Suprapubic skin (tissue), 4 donors: ENCODE measurements at regions not wholly inside any gene's neighbourhood (a gene's known extent, or its start where the extent isn't known, plus 50 kb on each side); places are given as distances from the start of the nearest gene placed in this dataset.
A peak's percentile ranks its signal among the peaks of the same experiment; 100 is the strongest.

Experiments used
- DNase-seq, 2 donors: peaks; one replicate each; pipeline ENCODE4 v3.0.0-alpha.2; 2019; ENCODE audit warnings: low spot score in 2 of 2
- H3K27ac ChIP-seq: fragments of 200-600 bp; sonication (generic); one replicate; pipeline ENCODE4 v1.5.1; 2019
- H3K27me3 ChIP-seq: fragments of 200-600 bp; sonication (generic); one replicate; pipeline ENCODE4 v1.5.1; 2019
- H3K36me3 ChIP-seq: fragments of 200-600 bp; sonication (generic); one replicate; pipeline ENCODE4 v1.5.1; 2019
- H3K4me1 ChIP-seq: fragments of 200-600 bp; sonication (generic); one replicate; pipeline ENCODE4 v1.5.1; 2019
- H3K4me3 ChIP-seq: fragments of 200-600 bp; sonication (generic); one replicate; pipeline ENCODE4 v1.5.1; 2019; ENCODE audit warnings: mild to moderate bottlenecking
- H3K9me3 ChIP-seq: fragments of 200-600 bp; sonication (generic); one replicate; pipeline ENCODE4 v1.5.1; 2019
- EP300 ChIP-seq: sonication (generic); formaldehyde crosslinking; IDR thresholded peaks from one replicate; pipeline ENCODE4 v1.6.1; 2017; ENCODE audit warnings: antibody characterized with exemption
- POLR2A ChIP-seq, 2 donors: fragments of 450-650 bp; IDR thresholded peaks; one replicate each; pipeline ENCODE4 v1.6.1; 2017; ENCODE audit warnings: antibody characterized with exemption in 2 of 2, mild to moderate bottlenecking in 2 of 2, moderate library complexity in 2 of 2
- POLR2AphosphoS5 ChIP-seq, 3 donors: sonication (generic); formaldehyde crosslinking; IDR thresholded peaks; one replicate each; pipeline ENCODE4 v1.6.1; 2017; ENCODE audit warnings: antibody characterized with exemption in 3 of 3
- WGBS: methylation state at CpG from one replicate; pipeline ENCODE4 v1.1.5; 2018; 5-methylcytosine and 5-hydroxymethylcytosine counted together
- TF ChIP-seq, protein P1 (sequence below), 2 donors: fragments of 200-600 bp in 1 of 2; fragments of 450-650 bp in 1 of 2; sonication (generic) in 1 of 2; IDR thresholded peaks; one replicate each; pipeline ENCODE4 v1.5.1; 2016 to 2019; ENCODE audit warnings: antibody characterized with exemption in 2 of 2, mild to moderate bottlenecking in 1 of 2, moderate library complexity in 1 of 2

DNA sequence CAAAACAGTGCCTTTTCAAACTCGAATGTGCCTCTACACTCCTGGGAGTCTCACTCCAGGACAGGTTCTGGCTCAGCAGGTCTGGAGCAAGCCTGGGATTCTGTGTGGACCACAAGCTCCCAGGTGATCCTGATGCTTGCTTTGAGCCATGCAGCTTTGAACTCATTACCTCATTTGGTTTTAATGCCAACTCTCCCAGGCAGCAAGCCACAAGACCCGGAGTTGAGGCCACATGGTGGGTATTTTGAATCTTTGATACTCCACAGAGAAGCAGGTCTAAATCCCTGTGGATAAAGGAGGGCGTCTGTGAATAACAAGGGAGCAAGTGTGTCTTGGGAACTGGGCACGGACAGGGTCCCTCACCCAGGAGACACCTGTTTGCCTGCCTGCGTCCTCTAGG lies 205.4 kb upstream of the CST7 start:
- H3K36me3 ChIP-seq, result no peaks in the 10 kb centered on the region
- no peak for DNase-seq
- TF ChIP-seq, protein P1, sequence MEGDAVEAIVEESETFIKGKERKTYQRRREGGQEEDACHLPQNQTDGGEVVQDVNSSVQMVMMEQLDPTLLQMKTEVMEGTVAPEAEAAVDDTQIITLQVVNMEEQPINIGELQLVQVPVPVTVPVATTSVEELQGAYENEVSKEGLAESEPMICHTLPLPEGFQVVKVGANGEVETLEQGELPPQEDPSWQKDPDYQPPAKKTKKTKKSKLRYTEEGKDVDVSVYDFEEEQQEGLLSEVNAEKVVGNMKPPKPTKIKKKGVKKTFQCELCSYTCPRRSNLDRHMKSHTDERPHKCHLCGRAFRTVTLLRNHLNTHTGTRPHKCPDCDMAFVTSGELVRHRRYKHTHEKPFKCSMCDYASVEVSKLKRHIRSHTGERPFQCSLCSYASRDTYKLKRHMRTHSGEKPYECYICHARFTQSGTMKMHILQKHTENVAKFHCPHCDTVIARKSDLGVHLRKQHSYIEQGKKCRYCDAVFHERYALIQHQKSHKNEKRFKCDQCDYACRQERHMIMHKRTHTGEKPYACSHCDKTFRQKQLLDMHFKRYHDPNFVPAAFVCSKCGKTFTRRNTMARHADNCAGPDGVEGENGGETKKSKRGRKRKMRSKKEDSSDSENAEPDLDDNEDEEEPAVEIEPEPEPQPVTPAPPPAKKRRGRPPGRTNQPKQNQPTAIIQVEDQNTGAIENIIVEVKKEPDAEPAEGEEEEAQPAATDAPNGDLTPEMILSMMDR (IDR thresholded peaks at IDR 0.05), result no peak
- TF ChIP-seq POLR2AphosphoS5 (IDR thresholded peaks at IDR 0.05) (no peak), POLR2A (IDR thresholded peaks at IDR 0.05) (no peak), EP300 (no peak)
- H3K4me1 ChIP-seq, result peaks cover 7% of the 10 kb centered on the region
- H3K9me3 ChIP-seq, result no peaks in the 10 kb centered on the region
- H3K27ac ChIP-seq, result no peak overlapping the region
- peaks cover 5% of the 10 kb centered on the region for H3K27me3 ChIP-seq
- WGBS, result 53% methylated on average over 5 of the region's 5 CpGs
- H3K4me3 ChIP-seq, result no peak overlapping the region

DNA sequence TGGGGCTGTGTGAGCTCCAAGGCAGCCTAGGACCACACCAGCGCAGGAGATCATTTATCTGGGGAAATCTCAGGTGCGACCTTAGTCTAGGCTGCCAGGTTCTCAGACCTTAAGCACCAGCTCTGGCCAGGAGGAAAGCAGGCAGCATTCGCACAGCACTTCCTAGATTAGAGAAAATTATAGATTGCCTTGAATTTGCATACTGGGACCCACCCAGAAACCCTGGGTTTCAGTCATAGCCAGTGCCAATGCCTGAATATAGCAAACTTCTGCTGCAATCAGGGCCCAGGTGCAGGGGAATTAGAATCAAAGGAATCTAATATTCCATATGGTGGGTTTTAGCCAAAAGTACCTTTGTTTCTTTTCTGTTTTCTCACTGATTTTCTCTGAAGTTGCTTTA lies 204.3 kb upstream of the CST7 start:
- peaks cover 5% of the 10 kb centered on the region for H3K27me3 ChIP-seq
- no peaks in the 10 kb centered on the region for H3K9me3 ChIP-seq
- WGBS, result 89% methylated on average over 3 of the region's 3 CpGs
- TF ChIP-seq, protein P1 (IDR thresholded peaks at IDR 0.05), result no peak
- TF ChIP-seq POLR2A (IDR thresholded peaks at IDR 0.05), result no peak
- no peak for TF ChIP-seq EP300
- no peak for TF ChIP-seq POLR2AphosphoS5 (IDR thresholded peaks at IDR 0.05)
- H3K4me3 ChIP-seq, result no peak overlapping the region
- no peak for DNase-seq
- H3K36me3 ChIP-seq, result no peaks in the 10 kb centered on the region
- peaks cover 7% of the 10 kb centered on the region for H3K4me1 ChIP-seq
- H3K27ac ChIP-seq, result no peak overlapping the region

DNA sequence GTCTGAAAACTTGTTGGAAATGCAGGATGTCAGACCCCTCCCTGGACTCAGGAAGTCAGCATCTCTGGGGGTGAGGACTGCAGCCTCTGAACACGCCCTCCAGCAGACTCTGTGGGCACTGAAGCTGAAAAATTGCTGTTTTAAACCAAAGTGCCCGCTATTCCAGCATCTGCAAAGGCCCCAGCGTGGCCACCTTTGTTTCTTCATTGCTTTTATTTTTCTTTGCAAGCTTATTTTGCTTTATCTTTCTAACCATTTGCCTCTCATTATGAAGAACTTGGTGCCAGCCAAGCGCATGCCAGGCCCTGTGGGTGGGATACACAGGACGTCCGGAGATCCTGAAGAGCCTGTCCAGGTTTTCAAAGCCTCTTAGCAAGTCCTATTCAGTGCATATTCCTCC lies 203.9 kb upstream of the CST7 start:
- Histone ChIP-seq H3K4me1 (peaks cover 7% of the 10 kb centered on the region), H3K27ac (no peak overlapping the region), H3K36me3 (no peaks in the 10 kb centered on the region), H3K4me3 (no peak overlapping the region), H3K27me3 (peaks cover 5% of the 10 kb centered on the region), H3K9me3 (no peaks in the 10 kb centered on the region)
- no peak for DNase-seq
- WGBS, result 83% methylated on average over 6 of the region's 6 CpGs
- TF ChIP-seq EP300 (no peak), POLR2AphosphoS5 (IDR thresholded peaks at IDR 0.05) (no peak), POLR2A (IDR thresholded peaks at IDR 0.05) (no peak)
- TF ChIP-seq, protein P1 (IDR thresholded peaks at IDR 0.05), result no peak

DNA sequence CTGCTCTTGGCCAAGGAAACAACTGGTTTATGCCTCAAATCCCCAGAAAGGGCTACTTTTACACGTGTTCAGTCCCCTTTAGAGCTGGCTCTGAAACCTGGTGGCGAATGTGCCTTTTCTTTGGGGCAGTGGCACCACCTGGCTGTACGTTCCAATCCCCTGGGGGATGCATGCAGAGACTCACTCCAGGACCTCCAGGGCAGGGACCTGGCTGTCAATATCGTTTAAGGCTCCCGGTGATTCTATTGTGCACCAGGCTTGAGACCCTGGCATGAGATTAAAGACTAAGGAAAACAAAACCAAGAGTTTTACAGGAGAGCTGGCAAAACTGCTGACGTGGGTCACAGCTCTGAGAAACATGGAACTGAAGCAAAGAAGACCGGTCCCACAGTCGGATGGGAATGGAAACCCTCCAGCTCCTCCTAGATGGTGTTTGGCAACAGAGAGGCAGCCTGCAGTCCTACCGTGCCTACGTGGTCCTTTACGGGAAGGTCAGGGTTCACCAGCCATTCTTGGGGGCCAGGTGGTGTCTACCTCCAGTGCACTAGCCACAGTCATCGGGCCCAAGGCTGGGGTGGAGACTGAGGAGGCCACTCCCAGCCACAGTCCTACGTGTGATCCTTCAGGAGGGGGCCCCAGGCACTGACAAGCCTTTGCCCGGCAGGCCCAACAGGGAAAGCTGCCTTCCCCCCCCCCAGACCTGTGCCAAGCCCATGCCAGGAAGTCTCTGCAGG lies 203.3 kb upstream of the CST7 start:
- no peak for DNase-seq
- peaks cover 7% of the 10 kb centered on the region for H3K4me1 ChIP-seq
- no peak overlapping the region for H3K4me3 ChIP-seq
- TF ChIP-seq POLR2A (IDR thresholded peaks at IDR 0.05), result no peak
- TF ChIP-seq, protein P1 (IDR thresholded peaks at IDR 0.05), result no peak
- no peak for TF ChIP-seq EP300
- TF ChIP-seq POLR2AphosphoS5 (IDR thresholded peaks at IDR 0.05), result no peak
- 62% methylated on average over 12 of the region's 14 CpGs for WGBS
- no peaks in the 10 kb centered on the region for H3K36me3 ChIP-seq
- H3K27me3 ChIP-seq, result peaks cover 5% of the 10 kb centered on the region
- no peak overlapping the region for H3K27ac ChIP-seq
- H3K9me3 ChIP-seq, result no peaks in the 10 kb centered on the region

DNA sequence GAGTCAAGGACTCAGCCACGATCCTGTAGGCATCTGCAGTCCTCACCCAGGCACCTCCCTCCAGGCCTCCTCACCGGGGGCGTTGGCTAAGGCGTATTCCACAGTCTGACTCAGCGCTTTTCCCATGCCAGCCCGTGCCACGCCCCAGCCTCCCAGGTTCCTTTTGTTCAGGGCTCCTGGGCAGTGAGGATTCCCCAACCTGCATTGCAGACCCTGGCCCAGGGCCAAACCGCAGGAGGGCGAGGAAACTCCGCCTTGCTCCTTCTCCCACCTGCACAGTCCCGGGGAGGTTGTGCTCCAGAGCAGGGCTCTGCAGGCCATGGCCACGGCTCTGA lies 202.8 kb upstream of the CST7 start:
- Histone ChIP-seq H3K9me3 (no peaks in the 10 kb centered on the region), H3K36me3 (no peaks in the 10 kb centered on the region), H3K4me1 (peaks cover 7% of the 10 kb centered on the region), H3K4me3 (no peak overlapping the region), H3K27ac (no peak overlapping the region), H3K27me3 (peaks cover 5% of the 10 kb centered on the region)
- WGBS, result 46% methylated on average over 12 of the region's 12 CpGs
- DNase-seq, result peak in 1 of 2 donors; percentile 77
- TF ChIP-seq POLR2A (IDR thresholded peaks at IDR 0.05), result no peak
- no peak for TF ChIP-seq EP300
- no peak for TF ChIP-seq POLR2AphosphoS5 (IDR thresholded peaks at IDR 0.05)
- TF ChIP-seq, protein P1 (IDR thresholded peaks at IDR 0.05), result no peak
